Uterus (tissue), 3 donors: ENCODE measurements at regions not wholly inside any gene's neighbourhood (a gene's known extent, or its start where the extent isn't known, plus 50 kb on each side); places are given as distances from the start of the nearest gene placed in this dataset.

ENCODE experiments used
- DNase-seq, 2 donors: peaks; one replicate each; pipeline ENCODE4 v3.0.0-alpha.2; 2019 to 2020
- H3K27ac ChIP-seq, 2 donors: fragments of 200-600 bp; sonication (generic); 1 replicate in 1 of 2; 2 replicates in 1 of 2; pipeline ENCODE4 v1.5.1; 2016 to 2018
- H3K27me3 ChIP-seq, 2 donors: fragments of 200-600 bp; sonication (generic); one replicate each; pipeline ENCODE4 v1.5.1; 2018 to 2019; ENCODE audit warnings: control low read depth in 1 of 2
- H3K36me3 ChIP-seq, 2 donors: fragments of 200-600 bp; sonication (generic); one replicate each; pipeline ENCODE4 v1.5.1; 2019; ENCODE audit warnings: control low read depth in 1 of 2
- H3K4me1 ChIP-seq, 2 donors: fragments of 200-600 bp; sonication (generic); one replicate each; pipeline ENCODE4 v1.5.1; 2018 to 2019; ENCODE audit warnings: control low read depth in 1 of 2
- H3K4me3 ChIP-seq, 2 donors: fragments of 200-600 bp; sonication (generic); 1 replicate in 1 of 2; 2 replicates in 1 of 2; pipeline ENCODE4 v1.5.1; 2018 to 2019; ENCODE audit warnings: mild to moderate bottlenecking in 1 of 2
- H3K9me3 ChIP-seq, 2 donors: fragments of 200-600 bp; sonication (generic); one replicate each; pipeline ENCODE4 v1.5.1; 2019; ENCODE audit warnings: control low read depth in 1 of 2
- CTCF ChIP-seq, 4 experiments: fragments of 200-600 bp in 2 of 4; fragments of 450-650 bp in 2 of 4; sonication (generic) in 2 of 4; IDR thresholded peaks; one replicate each; pipeline ENCODE4 v1.5.1; 2016 to 2019; ENCODE audit warnings: antibody characterized with exemption in 4 of 4, mild to moderate bottlenecking in 2 of 4, moderate library complexity in 1 of 4
- POLR2A ChIP-seq, 2 donors: fragments of 450-650 bp; IDR thresholded peaks; one replicate each; pipeline ENCODE4 v1.6.1; 2016; ENCODE audit warnings: antibody characterized with exemption in 2 of 2, mild to moderate bottlenecking in 1 of 2, moderate library complexity in 1 of 2
- intact Hi-C: fragments of 100-400 bp; cut with DNase I; formaldehyde crosslinking; loops from one replicate; pipeline ENCODE4 v1.15.1; 2023; ENCODE audit warnings: low total_unique reads
- donor health status: DM: yes; HTN: yes; CAD: no.

GRCh38 chr18:75134611-75134975, 74.3 kb downstream of the PTGR3 start:
- DNase-seq = no peak
- no peak overlapping the region for H3K27ac ChIP-seq
- no peak overlapping the region for H3K4me3 ChIP-seq
- intact Hi-C loops = no loop called here
- H3K27me3 ChIP-seq = no peaks in the 10 kb centered on the region
- no peaks in the 10 kb centered on the region for H3K4me1 ChIP-seq
- H3K9me3 ChIP-seq = no peaks in the 10 kb centered on the region
- H3K36me3 ChIP-seq = no peaks in the 10 kb centered on the region
- no peak for TF ChIP-seq POLR2A (IDR thresholded peaks at IDR 0.05)
- TF ChIP-seq CTCF (IDR thresholded peaks at IDR 0.05) = no peak

GRCh38 chr18:75133721-75134610, 75.0 kb downstream of the PTGR3 start:
- Histone ChIP-seq H3K4me1 (no peaks in the 10 kb centered on the region), H3K27ac (no peak overlapping the region), H3K27me3 (no peaks in the 10 kb centered on the region), H3K4me3 (no peak overlapping the region), H3K9me3 (no peaks in the 10 kb centered on the region), H3K36me3 (no peaks in the 10 kb centered on the region)
- intact Hi-C loops = no loop called here
- no peak for DNase-seq
- TF ChIP-seq CTCF (IDR thresholded peaks at IDR 0.05) = no peak
- TF ChIP-seq POLR2A (IDR thresholded peaks at IDR 0.05) = no peak

GRCh38 chr18:75132931-75133525, 75.9 kb downstream of the PTGR3 start:
- H3K27ac ChIP-seq = no peak overlapping the region
- H3K9me3 ChIP-seq = no peaks in the 10 kb centered on the region
- no peak overlapping the region for H3K4me3 ChIP-seq
- TF ChIP-seq CTCF (IDR thresholded peaks at IDR 0.05) = no peak
- TF ChIP-seq POLR2A (IDR thresholded peaks at IDR 0.05) = no peak
- H3K27me3 ChIP-seq = no peaks in the 10 kb centered on the region
- H3K36me3 ChIP-seq = no peaks in the 10 kb centered on the region
- DNase-seq = no peak
- H3K4me1 ChIP-seq = no peaks in the 10 kb centered on the region
- intact Hi-C loops = no loop called here

GRCh38 chr18:75132098-75132870, 76.7 kb downstream of the PTGR3 start:
- no peak overlapping the region for H3K27ac ChIP-seq
- no peaks in the 10 kb centered on the region for H3K9me3 ChIP-seq
- intact Hi-C loops = no loop called here
- no peak overlapping the region for H3K4me3 ChIP-seq
- H3K27me3 ChIP-seq = no peaks in the 10 kb centered on the region
- TF ChIP-seq CTCF (IDR thresholded peaks at IDR 0.05) (no peak), POLR2A (IDR thresholded peaks at IDR 0.05) (no peak)
- no peak for DNase-seq
- no peaks in the 10 kb centered on the region for H3K4me1 ChIP-seq
- H3K36me3 ChIP-seq = no peaks in the 10 kb centered on the region
